Psoas muscle (tissue), 7 donors: ENCODE measurements at regions not wholly inside any gene's neighbourhood (a gene's known extent, or its start where the extent isn't known, plus 50 kb on each side); places are given as distances from the start of the nearest gene placed in this dataset.
A peak's percentile ranks its signal among the peaks of the same experiment; 100 is the strongest.

Source experiments
- ATAC-seq, 4 donors: fragments of 200-7000 bp; cut with Tn5 transposase; one replicate each; pipeline ENCODE4 v1.9.1; 2020; ENCODE audit warnings: moderate library complexity in 3 of 4, mild to moderate bottlenecking in 2 of 4
- DNase-seq, 2 donors: peaks; one replicate each; pipeline ENCODE4 v3.0.0-alpha.2; 2020
- H3K27ac ChIP-seq: fragments of 200-600 bp; one replicate; pipeline ENCODE4 v1.8.0; 2022
- H3K27me3 ChIP-seq, 3 donors: fragments of 200-600 bp in 1 of 3; one replicate each; pipeline versions ENCODE4 v1.6.1 to v1.8.0; 2013 to 2022; ENCODE audit warnings: low read length in 2 of 3, mild to moderate bottlenecking in 2 of 3, moderate library complexity in 1 of 3; ENCODE audit not compliant: insufficient read depth in 3 of 3
- H3K36me3 ChIP-seq, 2 donors: fragments of 200-600 bp in 1 of 2; one replicate each; pipeline versions ENCODE4 v1.6.1 to v1.8.0; 2013 to 2022; ENCODE audit warnings: low read depth in 1 of 2, mild to moderate bottlenecking in 1 of 2, moderate library complexity in 1 of 2; ENCODE audit not compliant: insufficient read depth in 1 of 2
- H3K4me1 ChIP-seq: fragments of 200-600 bp; one replicate; pipeline ENCODE4 v1.8.0; 2022
- H3K4me3 ChIP-seq: fragments of 200-600 bp; one replicate; pipeline ENCODE4 v1.8.0; 2022; ENCODE audit warnings: mild to moderate bottlenecking
- H3K9me3 ChIP-seq: fragments of 200-600 bp; one replicate; pipeline ENCODE4 v1.8.0; 2022
- CTCF ChIP-seq: fragments of 200-600 bp; IDR thresholded peaks from one replicate; pipeline ENCODE4 v1.8.0; 2022; ENCODE audit warnings: antibody characterized with exemption
- WGBS, 3 donors: extraction: QIAGEN DNeasy Blood & Tissue Kit; methylation state at CpG; one replicate each; pipeline versions ENCODE4 v1.1.6 to v1.1.7; 2013; 5-methylcytosine and 5-hydroxymethylcytosine counted together
- intact Hi-C, 2 donors: fragments of 100-400 bp; cut with DNase I; formaldehyde crosslinking; loops; one replicate each; pipeline versions ENCODE4 v1.11.0 to v1.14.2; 2022
- donor health status: healthy with polysubstance abuse.
- donor health status: DM: no; HTN: no; CAD: no; lungs with moderate emphysema.
- donor health status: Bipolar disorder and iron deficiency.
- donor health status: healthy.
- donor health status: DM: yes; HTN: yes; CAD: no.
- donor health status: DM: no; HTN: no; CAD: no.
- donor health status: DM: yes; HTN: yes; CAD: no.

- Histone ChIP-seq H3K4me3 (no peak overlapping the region), H3K36me3 (no peaks in the 10 kb centered on the region), H3K9me3 (no peaks in the 10 kb centered on the region), H3K4me1 (no peaks in the 10 kb centered on the region), H3K27ac (no peak overlapping the region), H3K27me3 (peaks cover 0 to 35% (median 5%) of the 10 kb centered on the region in 3 donors)
- no peak for TF ChIP-seq CTCF
- 52 to 62% (median 56%) methylated on average over 27 to 28 of the region's 28 CpGs for WGBS, 3 donors
- ATAC-seq (peak in 1 of 4 donors; percentile 51), DNase-seq (peak in 1 of 2 donors; percentile 68)
- intact Hi-C loops, result no loop called here
These were observed 55.3 kb upstream of the SLC22A11 start for GRCh38 chr11:64500176-64501013.

- no peaks in the 10 kb centered on the region for H3K4me1 ChIP-seq
- 62 to 64% (median 63%) methylated on average over 14 of the region's 14 CpGs for WGBS, 3 donors
- no peak for TF ChIP-seq CTCF
- ATAC-seq (no peak), DNase-seq (no peak)
- no peak overlapping the region for H3K27ac ChIP-seq
- no peak overlapping the region for H3K4me3 ChIP-seq
- intact Hi-C loops, result no loop called here
- no peaks in the 10 kb centered on the region for H3K9me3 ChIP-seq
- no peaks in the 10 kb centered on the region for H3K36me3 ChIP-seq
- H3K27me3 ChIP-seq, result peaks cover 0 to 34% (median 5%) of the 10 kb centered on the region in 3 donors
These were observed 54.0 kb upstream of the SLC22A11 start for GRCh38 chr11:64501500-64502427.

GRCh38 chr11:64502634-64503033 is 53.1 kb upstream of the SLC22A11 start:
- intact Hi-C loops, result no loop called here

GRCh38 chr11:64503186-64503753 is 52.5 kb upstream of the SLC22A11 start:
- 68 to 86% (median 70%) methylated on average over 5 of the region's 5 CpGs for WGBS, 3 donors
- ATAC-seq, result no peak
- no peak for DNase-seq
- H3K27ac ChIP-seq, result no peak overlapping the region
- H3K9me3 ChIP-seq, result no peaks in the 10 kb centered on the region
- no peaks in the 10 kb centered on the region for H3K4me1 ChIP-seq
- H3K36me3 ChIP-seq, result no peaks in the 10 kb centered on the region
- H3K4me3 ChIP-seq, result no peak overlapping the region
- intact Hi-C loops, result no loop called here
- peaks cover 0 to 33% (median 4%) of the 10 kb centered on the region in 3 donors for H3K27me3 ChIP-seq
- no peak for TF ChIP-seq CTCF

More at GRCh38 chr11:64502634-64503033, 53.1 kb upstream of the SLC22A11 start:
- peaks cover 0 to 34% (median 5%) of the 10 kb centered on the region in 3 donors for H3K27me3 ChIP-seq
- DNase-seq (no peak), ATAC-seq (no peak)
- no peaks in the 10 kb centered on the region for H3K9me3 ChIP-seq
- 90 to 93% (median 93%) methylated on average over 19 of the region's 19 CpGs for WGBS, 3 donors
- no peak overlapping the region for H3K4me3 ChIP-seq
- H3K27ac ChIP-seq, result no peak overlapping the region
- no peak for TF ChIP-seq CTCF
- H3K4me1 ChIP-seq, result no peaks in the 10 kb centered on the region
- no peaks in the 10 kb centered on the region for H3K36me3 ChIP-seq
